ENCODE measurements at regions not wholly inside any gene's neighbourhood (a gene's known extent, or its start where the extent isn't known, plus 50 kb on each side); places are given as distances from the start of the nearest gene placed in this dataset.

- Histone ChIP-seq H3K27me3 (ENCODE audit: low read depth) (no peaks in the 10 kb centered on the region), H3K36me3 (peaks cover 7% of the 10 kb centered on the region), H3K4me3 (no peak overlapping the region), H3K4me1 (no peaks in the 10 kb centered on the region), H3K27ac (replicated peaks) (no peak overlapping the region), H3K9me3 (replicated peaks) (peaks cover 23% of the 10 kb centered on the region)
- intact Hi-C loops (cut with micrococcal nuclease), result no loop called here
- DNase-seq, result no peak
- TF ChIP-seq CTCF (IDR thresholded peaks at IDR 0.05; ENCODE audit: borderline replicate concordance), result no peak
These were observed 252.4 kb upstream of the ANKRD50 start for GRCh38 chr4:124964852-124965496.

DNA sequence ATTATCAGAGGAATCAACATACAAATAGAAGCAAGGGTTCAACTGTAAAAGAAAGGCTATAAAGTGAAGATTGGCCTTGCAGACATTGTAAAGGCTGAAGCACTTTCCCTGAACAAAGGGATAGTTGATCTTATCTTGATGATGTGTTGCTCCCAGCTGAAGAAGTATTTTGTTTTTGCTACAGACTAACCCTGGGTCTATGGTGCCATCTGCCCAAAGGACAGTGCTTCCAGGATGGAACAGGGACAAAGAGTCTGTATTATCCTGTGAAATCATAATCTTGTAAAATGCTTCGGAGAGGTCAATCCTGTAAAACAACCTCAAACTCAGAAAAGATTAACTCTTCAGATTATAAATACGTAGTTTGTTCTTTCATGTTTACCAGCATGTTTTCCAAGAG is 251.7 kb upstream of the ANKRD50 start:
- no peak overlapping the region for H3K27ac ChIP-seq (replicated peaks)
- no peaks in the 10 kb centered on the region for H3K27me3 ChIP-seq (ENCODE audit: low read depth)
- H3K9me3 ChIP-seq (replicated peaks), result peaks cover 18% of the 10 kb centered on the region
- no peak for DNase-seq
- TF ChIP-seq CTCF (IDR thresholded peaks at IDR 0.05; ENCODE audit: borderline replicate concordance), result no peak
- no peaks in the 10 kb centered on the region for H3K4me1 ChIP-seq
- peaks cover 7% of the 10 kb centered on the region for H3K36me3 ChIP-seq
- H3K4me3 ChIP-seq, result no peak overlapping the region
- intact Hi-C loops (cut with micrococcal nuclease), result no loop called here

- H3K4me1 ChIP-seq, result no peaks in the 10 kb centered on the region
These were observed 248.7 kb upstream of the ANKRD50 start for GRCh38 chr4:124961138-124961750.

DNA sequence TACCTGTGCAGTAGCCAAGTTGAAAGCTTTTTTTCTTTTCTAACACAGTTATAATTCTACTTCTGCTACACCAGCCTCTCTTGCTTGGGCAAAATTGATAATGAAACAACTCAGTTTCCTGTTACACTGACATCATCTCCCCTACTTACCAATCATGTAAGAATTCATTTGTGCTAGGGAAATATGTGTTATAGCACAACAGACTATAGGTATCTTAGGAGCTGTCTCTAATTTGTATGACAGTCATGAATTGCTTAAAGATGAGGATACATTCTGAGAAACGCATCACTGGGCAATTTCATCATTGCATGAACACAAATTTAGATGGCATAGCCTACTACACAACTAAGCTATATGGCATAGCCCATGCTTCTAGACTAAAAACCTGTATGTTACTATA is 246.3 kb upstream of the ANKRD50 start:
- no peaks in the 10 kb centered on the region for H3K4me1 ChIP-seq
- H3K27ac ChIP-seq (replicated peaks), result no peak overlapping the region
- no peak for TF ChIP-seq CTCF (IDR thresholded peaks at IDR 0.05; ENCODE audit: borderline replicate concordance)
- no peaks in the 10 kb centered on the region for H3K27me3 ChIP-seq (ENCODE audit: low read depth)
- intact Hi-C loops (cut with micrococcal nuclease), result no loop called here
- H3K9me3 ChIP-seq (replicated peaks), result peaks cover 18% of the 10 kb centered on the region
- H3K36me3 ChIP-seq, result peaks cover 7% of the 10 kb centered on the region
- no peak for DNase-seq
- no peak overlapping the region for H3K4me3 ChIP-seq

More at GRCh38 chr4:124961138-124961750, 248.7 kb upstream of the ANKRD50 start:
- no peak for DNase-seq
- Histone ChIP-seq H3K4me3 (no peak overlapping the region), H3K27ac (replicated peaks) (no peak overlapping the region), H3K27me3 (ENCODE audit: low read depth) (no peaks in the 10 kb centered on the region), H3K9me3 (replicated peaks) (peaks cover 18% of the 10 kb centered on the region), H3K36me3 (peaks cover 7% of the 10 kb centered on the region)
- no peak for TF ChIP-seq CTCF (IDR thresholded peaks at IDR 0.05; ENCODE audit: borderline replicate concordance)
- intact Hi-C loops (cut with micrococcal nuclease), result no loop called here

DNA sequence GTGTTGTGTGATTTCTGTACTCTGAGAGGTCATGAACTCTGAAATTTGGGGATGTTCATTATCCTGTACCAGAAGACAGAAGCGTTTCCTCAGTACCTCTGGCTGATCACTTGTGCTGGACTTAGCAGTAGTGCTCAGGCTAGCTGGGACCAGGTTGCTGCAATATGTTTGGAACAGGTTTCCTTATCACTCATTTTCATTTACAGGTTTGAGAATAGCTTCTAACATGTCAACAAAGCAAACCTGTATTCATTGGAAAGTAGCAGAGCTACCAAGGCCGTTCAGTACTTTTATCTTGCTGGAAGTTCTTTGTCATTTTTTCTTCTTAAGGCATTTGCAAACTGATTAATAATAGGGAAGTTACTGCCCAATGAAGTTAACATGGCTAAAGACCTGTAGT is 242.9 kb upstream of the ANKRD50 start:
- no peaks in the 10 kb centered on the region for H3K36me3 ChIP-seq
- no peak for TF ChIP-seq CTCF (IDR thresholded peaks at IDR 0.05; ENCODE audit: borderline replicate concordance)
- H3K4me3 ChIP-seq, result no peak overlapping the region
- intact Hi-C loops (cut with micrococcal nuclease), result no loop called here
- no peaks in the 10 kb centered on the region for H3K4me1 ChIP-seq
- no peak overlapping the region for H3K27ac ChIP-seq (replicated peaks)
- peaks cover 10% of the 10 kb centered on the region for H3K9me3 ChIP-seq (replicated peaks)
- DNase-seq, result no peak
- H3K27me3 ChIP-seq (ENCODE audit: low read depth), result no peaks in the 10 kb centered on the region
